ENCODE measurements at regions not wholly inside any gene's neighbourhood (a gene's known extent, or its start where the extent isn't known, plus 50 kb on each side); places are given as distances from the start of the nearest gene placed in this dataset.

DNA sequence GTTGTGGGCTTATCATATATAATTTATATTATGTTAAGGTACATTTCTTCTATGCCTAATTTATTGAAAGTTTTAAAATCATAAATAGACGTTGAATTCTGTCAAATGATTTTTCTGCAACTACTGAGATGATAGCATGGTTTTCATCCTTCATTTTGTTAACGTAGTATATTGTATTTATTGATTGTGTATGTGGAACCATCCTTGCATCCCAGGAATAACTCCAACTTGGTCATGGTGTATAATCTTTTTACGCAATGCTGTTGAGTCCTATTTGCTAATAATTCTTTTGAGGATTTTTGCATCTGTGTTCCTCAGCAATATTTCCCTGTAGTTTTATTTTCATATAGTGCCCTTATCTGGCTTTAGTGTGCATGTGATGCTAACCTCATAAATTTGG is 152.7 kb downstream of the ADCYAP1 start:
- TF ChIP-seq, protein P1, sequence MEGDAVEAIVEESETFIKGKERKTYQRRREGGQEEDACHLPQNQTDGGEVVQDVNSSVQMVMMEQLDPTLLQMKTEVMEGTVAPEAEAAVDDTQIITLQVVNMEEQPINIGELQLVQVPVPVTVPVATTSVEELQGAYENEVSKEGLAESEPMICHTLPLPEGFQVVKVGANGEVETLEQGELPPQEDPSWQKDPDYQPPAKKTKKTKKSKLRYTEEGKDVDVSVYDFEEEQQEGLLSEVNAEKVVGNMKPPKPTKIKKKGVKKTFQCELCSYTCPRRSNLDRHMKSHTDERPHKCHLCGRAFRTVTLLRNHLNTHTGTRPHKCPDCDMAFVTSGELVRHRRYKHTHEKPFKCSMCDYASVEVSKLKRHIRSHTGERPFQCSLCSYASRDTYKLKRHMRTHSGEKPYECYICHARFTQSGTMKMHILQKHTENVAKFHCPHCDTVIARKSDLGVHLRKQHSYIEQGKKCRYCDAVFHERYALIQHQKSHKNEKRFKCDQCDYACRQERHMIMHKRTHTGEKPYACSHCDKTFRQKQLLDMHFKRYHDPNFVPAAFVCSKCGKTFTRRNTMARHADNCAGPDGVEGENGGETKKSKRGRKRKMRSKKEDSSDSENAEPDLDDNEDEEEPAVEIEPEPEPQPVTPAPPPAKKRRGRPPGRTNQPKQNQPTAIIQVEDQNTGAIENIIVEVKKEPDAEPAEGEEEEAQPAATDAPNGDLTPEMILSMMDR (IDR thresholded peaks at IDR 0.05; ENCODE audit: insufficient read depth, low read depth, low read length) = no peak
- no peak for TF ChIP-seq EZH2 (IDR thresholded peaks at IDR 0.05; ENCODE audit: insufficient read depth, low read length)

Data from astrocyte (in vitro differentiated cells and primary cell).